ENCODE measurements at regions not wholly inside any gene's neighbourhood (a gene's known extent, or its start where the extent isn't known, plus 50 kb on each side); places are given as distances from the start of the nearest gene placed in this dataset.
A peak's percentile ranks its signal among the peaks of the same experiment; 100 is the strongest.

DNA sequence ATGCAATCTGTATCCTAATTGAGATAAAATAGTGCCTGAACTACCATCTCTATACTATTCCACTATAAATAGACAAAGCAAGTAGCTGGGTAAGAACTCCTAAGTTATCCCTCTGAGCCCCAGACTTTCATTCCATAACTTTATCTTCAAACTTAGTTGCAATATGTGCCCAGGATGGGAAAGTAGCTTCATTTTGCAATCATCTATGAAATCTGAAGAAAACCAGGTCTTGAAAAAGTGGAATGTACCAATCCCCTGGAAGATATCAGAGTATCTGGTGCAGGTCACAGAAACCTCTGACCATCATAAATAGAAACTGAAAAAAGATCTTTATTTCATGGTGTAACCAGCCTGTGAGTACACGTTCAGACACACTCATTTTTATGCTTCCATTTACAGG is 78.1 kb upstream of the TMEM178A start (continued):
- TF ChIP-seq ZBTB7A (CRISPR knock-in tag; IDR thresholded peaks at IDR 0.05): no peak
- TF ChIP-seq GZF1 (CRISPR knock-in tag; IDR thresholded peaks at IDR 0.05): no peak
- TF ChIP-seq ZSCAN31 (CRISPR knock-in tag; IDR thresholded peaks at IDR 0.05; ENCODE audit: low read depth): no peak
- TF ChIP-seq, protein P1, sequence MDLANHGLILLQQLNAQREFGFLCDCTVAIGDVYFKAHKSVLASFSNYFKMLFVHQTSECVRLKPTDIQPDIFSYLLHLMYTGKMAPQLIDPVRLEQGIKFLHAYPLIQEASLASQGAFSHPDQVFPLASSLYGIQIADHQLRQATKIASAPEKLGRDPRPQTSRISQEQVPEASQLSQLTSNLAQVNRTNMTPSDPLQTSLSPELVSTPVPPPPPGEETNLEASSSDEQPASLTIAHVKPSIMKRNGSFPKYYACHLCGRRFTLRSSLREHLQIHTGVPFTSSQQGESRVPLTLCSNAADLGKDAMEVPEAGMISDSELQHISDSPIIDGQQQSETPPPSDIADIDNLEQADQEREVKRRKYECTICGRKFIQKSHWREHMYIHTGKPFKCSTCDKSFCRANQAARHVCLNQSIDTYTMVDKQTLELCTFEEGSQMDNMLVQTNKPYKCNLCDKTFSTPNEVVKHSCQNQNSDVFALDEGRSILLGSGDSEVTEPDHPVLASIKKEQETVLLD (CRISPR knock-in tag; IDR thresholded peaks at IDR 0.05; ENCODE audit: low read depth): no peak
- no peak for TF ChIP-seq KAT2B (IDR thresholded peaks at IDR 0.05; ENCODE audit: borderline replicate concordance, low read depth, low read length)
- no peak for TF ChIP-seq HNRNPK (IDR thresholded peaks at IDR 0.05; ENCODE audit: low read depth, low read length, poor library complexity, severe bottlenecking)
- TF ChIP-seq, protein P2, sequence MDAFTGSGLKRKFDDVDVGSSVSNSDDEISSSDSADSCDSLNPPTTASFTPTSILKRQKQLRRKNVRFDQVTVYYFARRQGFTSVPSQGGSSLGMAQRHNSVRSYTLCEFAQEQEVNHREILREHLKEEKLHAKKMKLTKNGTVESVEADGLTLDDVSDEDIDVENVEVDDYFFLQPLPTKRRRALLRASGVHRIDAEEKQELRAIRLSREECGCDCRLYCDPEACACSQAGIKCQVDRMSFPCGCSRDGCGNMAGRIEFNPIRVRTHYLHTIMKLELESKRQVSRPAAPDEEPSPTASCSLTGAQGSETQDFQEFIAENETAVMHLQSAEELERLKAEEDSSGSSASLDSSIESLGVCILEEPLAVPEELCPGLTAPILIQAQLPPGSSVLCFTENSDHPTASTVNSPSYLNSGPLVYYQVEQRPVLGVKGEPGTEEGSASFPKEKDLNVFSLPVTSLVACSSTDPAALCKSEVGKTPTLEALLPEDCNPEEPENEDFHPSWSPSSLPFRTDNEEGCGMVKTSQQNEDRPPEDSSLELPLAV (CRISPR knock-in tag; conservative IDR thresholded peaks at IDR 0.05; ENCODE audit: low read depth): no peak

DNA sequence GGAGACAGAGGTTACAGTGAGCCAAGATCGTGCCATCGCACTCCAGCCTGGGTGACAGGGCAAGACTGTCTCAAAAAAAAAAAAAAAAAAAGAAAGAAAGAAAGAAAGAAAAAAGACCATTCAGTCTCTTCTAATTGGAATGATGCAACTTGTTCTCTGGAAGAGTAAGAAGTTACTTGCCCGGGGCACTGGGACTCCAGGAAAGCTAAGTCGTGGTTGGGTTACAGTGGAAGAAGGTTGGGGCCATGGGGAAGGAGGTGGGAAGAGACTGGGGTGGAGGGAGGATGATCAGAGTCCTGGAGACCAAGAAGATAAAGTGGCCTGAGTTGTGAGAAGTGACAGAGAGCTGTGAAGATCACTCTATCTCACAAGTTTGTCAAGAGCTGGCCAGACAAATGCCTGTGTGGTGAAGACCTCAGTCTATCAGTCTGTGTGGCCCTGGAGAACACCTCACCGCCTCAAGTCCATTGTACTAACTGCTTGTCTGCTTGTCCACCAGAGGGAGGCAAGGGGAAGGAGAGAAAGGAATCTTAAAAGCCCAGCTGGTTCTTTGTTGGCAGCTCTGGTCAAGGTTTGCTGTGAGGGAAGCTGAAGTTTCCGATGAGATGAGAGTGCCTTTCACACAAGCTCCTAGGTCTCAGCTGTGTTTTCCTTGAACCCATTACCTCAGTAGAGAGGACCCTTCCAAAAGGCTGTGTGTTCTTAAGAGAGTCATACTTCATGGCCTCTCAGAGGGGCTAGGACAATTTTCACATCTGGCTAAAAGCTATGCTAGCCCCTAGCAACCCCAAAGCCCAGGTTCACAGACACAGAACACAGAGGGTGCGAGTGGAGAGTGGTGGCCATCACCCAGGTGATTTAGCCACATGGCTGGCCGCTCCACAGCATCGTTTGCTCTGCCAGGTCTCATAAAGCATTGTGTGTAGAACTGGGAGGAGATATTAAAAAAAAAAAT is 72.0 kb upstream of the TMEM178A start:
- Histone ChIP-seq H3K9ac (ENCODE audit: insufficient read depth, low read depth, low read length) (no peak overlapping the region), H3K4me1 (ENCODE audit: insufficient read depth, low read length) (no peaks in the 10 kb centered on the region), H3K27me3 (ENCODE audit: control insufficient read depth in 1 of 2, insufficient read depth in 2 of 2, low read length in 2 of 2) (no peaks in the 10 kb centered on the region), H2AFZ (ENCODE audit: low read length) (no peak overlapping the region), H3K4me2 (ENCODE audit: low read depth, low read length) (no peak overlapping the region), H4K20me1 (ENCODE audit: insufficient read depth, low read length) (no peaks in the 10 kb centered on the region), H3K79me2 (ENCODE audit: insufficient read depth, low read length) (no peaks in the 10 kb centered on the region), H3K4me3 (replicated peaks in 1 of 3; ENCODE audit: insufficient read depth in 1 of 3, low read depth in 2 of 3, low read length in 3 of 3) (no peak overlapping the region), H3K9me3 (ENCODE audit: low read length) (no peaks in the 10 kb centered on the region), H3K36me3 (replicated peaks in 1 of 2; ENCODE audit: control insufficient read depth in 1 of 2, insufficient read depth in 2 of 2, low read length in 2 of 2) (peaks cover 2 to 8% of the 10 kb centered on the region in 2 experiments; a peak in 3 of 5 replicates), H3K27ac (ENCODE audit: extremely low read length, insufficient read depth, low read length) (no peak overlapping the region)
- 79% methylated on average over 9 of the region's 9 CpGs for WGBS (ENCODE audit: low lambda C conversion rate)
- FAIRE-seq: peak; percentile 51
- in situ Hi-C loops (cut with HindIII; ENCODE audit: extremely low pct_ligation_motif_present, low pct_unique_long_range_greater_than_20kb): no loop called here
- ChIA-PET POLR2A (interaction anchor here (1.0 to 1.5 kb wide), 3 partner anchors 11 to 156 kb away, joined by 3 to 5 read pairs (median 3); partner anchors contain the start of gene MAP4K3), CTCF (ENCODE audit: low intra/inter-chr PET ratio, low total read pairs) (interaction anchor here (1.3 to 1.9 kb wide), 2 partner anchors 135 to 137 kb away, joined by 7 to 10 read pairs; no protein-coding TSS in a partner anchor)
- intact Hi-C loops (cut with micrococcal nuclease; ENCODE audit: unreplicated experiment): loop anchor here (1.0 kb wide), 2 partner anchors 77 to 137 kb away; no protein-coding TSS in a partner anchor
- no TSS peak for BruUV-seq (replicated peaks)
- DNase-seq (ENCODE audit: low spot score): peak; percentile 56
- ATAC-seq: peak; percentile 90
- TF ChIP-seq, protein P3, sequence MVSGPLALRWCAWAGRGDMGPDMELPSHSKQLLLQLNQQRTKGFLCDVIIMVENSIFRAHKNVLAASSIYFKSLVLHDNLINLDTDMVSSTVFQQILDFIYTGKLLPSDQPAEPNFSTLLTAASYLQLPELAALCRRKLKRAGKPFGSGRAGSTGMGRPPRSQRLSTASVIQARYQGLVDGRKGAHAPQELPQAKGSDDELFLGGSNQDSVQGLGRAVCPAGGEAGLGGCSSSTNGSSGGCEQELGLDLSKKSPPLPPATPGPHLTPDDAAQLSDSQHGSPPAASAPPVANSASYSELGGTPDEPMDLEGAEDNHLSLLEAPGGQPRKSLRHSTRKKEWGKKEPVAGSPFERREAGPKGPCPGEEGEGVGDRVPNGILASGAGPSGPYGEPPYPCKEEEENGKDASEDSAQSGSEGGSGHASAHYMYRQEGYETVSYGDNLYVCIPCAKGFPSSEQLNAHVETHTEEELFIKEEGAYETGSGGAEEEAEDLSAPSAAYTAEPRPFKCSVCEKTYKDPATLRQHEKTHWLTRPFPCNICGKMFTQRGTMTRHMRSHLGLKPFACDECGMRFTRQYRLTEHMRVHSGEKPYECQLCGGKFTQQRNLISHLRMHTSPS (CRISPR knock-in tag; IDR thresholded peaks at IDR 0.05; ENCODE audit: low read depth): 0 out of 2 replicates have a peak, but pooled peaks have one; percentile 33
- TF ChIP-seq MEIS2 (CRISPR knock-in tag; IDR thresholded peaks at IDR 0.05) (no peak), CBFB (CRISPR knock-in tag; IDR thresholded peaks at IDR 0.05) (no peak), ZNF670 (CRISPR knock-in tag; IDR thresholded peaks at IDR 0.05; ENCODE audit: borderline replicate concordance) (no peak), PHF5A (CRISPR knock-in tag; IDR thresholded peaks at IDR 0.05; ENCODE audit: low read depth, unreplicated experiment) (no peak), EEA1 (CRISPR knock-in tag; IDR thresholded peaks at IDR 0.05; ENCODE audit: borderline replicate concordance) (no peak)
- TF ChIP-seq, protein P4, sequence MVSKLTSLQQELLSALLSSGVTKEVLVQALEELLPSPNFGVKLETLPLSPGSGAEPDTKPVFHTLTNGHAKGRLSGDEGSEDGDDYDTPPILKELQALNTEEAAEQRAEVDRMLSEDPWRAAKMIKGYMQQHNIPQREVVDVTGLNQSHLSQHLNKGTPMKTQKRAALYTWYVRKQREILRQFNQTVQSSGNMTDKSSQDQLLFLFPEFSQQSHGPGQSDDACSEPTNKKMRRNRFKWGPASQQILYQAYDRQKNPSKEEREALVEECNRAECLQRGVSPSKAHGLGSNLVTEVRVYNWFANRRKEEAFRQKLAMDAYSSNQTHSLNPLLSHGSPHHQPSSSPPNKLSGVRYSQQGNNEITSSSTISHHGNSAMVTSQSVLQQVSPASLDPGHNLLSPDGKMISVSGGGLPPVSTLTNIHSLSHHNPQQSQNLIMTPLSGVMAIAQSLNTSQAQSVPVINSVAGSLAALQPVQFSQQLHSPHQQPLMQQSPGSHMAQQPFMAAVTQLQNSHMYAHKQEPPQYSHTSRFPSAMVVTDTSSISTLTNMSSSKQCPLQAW (CRISPR knock-in tag; IDR thresholded peaks at IDR 0.05): no peak
